Pancreas (tissue), 10 donors: ENCODE measurements at regions not wholly inside any gene's neighbourhood (a gene's known extent, or its start where the extent isn't known, plus 50 kb on each side); places are given as distances from the start of the nearest gene placed in this dataset.

ENCODE experiments used
- ATAC-seq, 4 donors: fragments of 200-7000 bp; cut with Tn5 transposase; one replicate each; pipeline versions ENCODE4 v1.8.0 to v1.9.1; 2020; ENCODE audit warnings: mild to moderate bottlenecking in 4 of 4, moderate library complexity in 4 of 4
- DNase-seq, 6 donors: peaks; one replicate each; pipeline ENCODE4 v3.0.0-alpha.2; 2020
- FAIRE-seq: peaks from 2 replicates; lab custom pipeline; 2012; peaks lifted over from hg19 to GRCh38; lab: Jason Lieb, UNC
- H3K27ac ChIP-seq, 4 donors: fragments of 200-600 bp; sonication (generic); 1 replicate in 3 of 4; 2 replicates in 1 of 4; pipeline versions ENCODE4 v1.5.0 to v1.8.0; 2020
- H3K27me3 ChIP-seq, 4 donors: fragments of 200-600 bp; one replicate each; pipeline ENCODE4 v1.8.0; 2021
- H3K36me3 ChIP-seq, 3 donors: fragments of 200-600 bp; sonication (generic) in 1 of 3; one replicate each; pipeline versions ENCODE4 v1.5.0 to v1.8.0; 2020 to 2021
- H3K4me1 ChIP-seq, 3 donors: fragments of 200-600 bp; one replicate each; pipeline ENCODE4 v1.8.0; 2021
- H3K4me3 ChIP-seq, 4 donors: fragments of 200-600 bp; sonication (generic) in 2 of 4; one replicate each; pipeline versions ENCODE4 v1.5.0 to v1.8.0; 2020 to 2021
- H3K9me3 ChIP-seq, 4 donors: fragments of 200-600 bp; one replicate each; pipeline ENCODE4 v1.8.0; 2021
- WGBS, 2 donors: extraction: QIAGEN DNeasy Blood & Tissue Kit; methylation state at CpG; one replicate each; pipeline ENCODE4 v1.1.7; 2013; 5-methylcytosine and 5-hydroxymethylcytosine counted together
- intact Hi-C, 3 donors: fragments of 100-400 bp; cut with DNase I; formaldehyde crosslinking; loops; one replicate each; pipeline versions ENCODE4 v1.11.1 to v1.14.2; 2022
- TF ChIP-seq, protein P1 (sequence below), 4 donors: fragments of 200-600 bp; sonication (generic) in 3 of 4; IDR thresholded peaks; one replicate each; pipeline versions ENCODE4 v1.5.0 to v1.8.0; 2021; ENCODE audit warnings: antibody characterized with exemption in 4 of 4
- donor health status: healthy with polysubstance abuse.
- donor health status: DM: no; HTN: no; CAD: no; lungs with moderate emphysema.
- donor health status: DM: no; HTN: no; CAD: no.
- donor health status: control.
- donor health status: control.
- donor health status: Bipolar disorder and iron deficiency.
- donor health status: DM: yes; HTN: yes; CAD: no.
- donor health status: DM: no; HTN: no; CAD: no.
- donor health status: DM: no; HTN: no; CAD: no.
- donor health status: DM: yes; HTN: yes; CAD: no.

DNA sequence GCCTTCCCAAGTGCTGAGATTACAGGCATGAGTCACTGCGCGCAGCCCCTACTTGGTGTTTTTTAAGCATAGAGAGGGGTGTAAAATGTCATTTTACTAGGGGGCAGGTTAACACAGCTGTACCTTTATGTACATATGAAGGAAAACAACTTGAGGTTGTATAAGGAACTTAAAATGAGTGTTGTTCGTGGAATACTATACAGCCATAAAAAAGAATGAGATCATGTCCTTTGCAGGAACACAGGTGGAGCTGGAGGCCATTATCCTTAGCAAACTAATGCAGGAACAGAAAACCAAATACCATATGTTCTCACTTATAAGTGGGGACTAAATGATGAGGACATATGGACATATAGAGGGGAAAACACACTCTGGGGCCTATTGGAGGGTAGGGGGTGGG is 256.2 kb upstream of the C2CD4B start:
- intact Hi-C loops = no loop called here
- Histone ChIP-seq H3K36me3 (no peaks in the 10 kb centered on the region), H3K27ac (no peak overlapping the region), H3K4me1 (no peaks in the 10 kb centered on the region), H3K9me3 (no peaks in the 10 kb centered on the region), H3K4me3 (no peak overlapping the region), H3K27me3 (no peaks in the 10 kb centered on the region)
- DNase-seq (no peak), ATAC-seq (no peak), FAIRE-seq (no peak)
- 93 to 96% methylated on average over 3 of the region's 3 CpGs for WGBS, 2 donors
- TF ChIP-seq, protein P1, sequence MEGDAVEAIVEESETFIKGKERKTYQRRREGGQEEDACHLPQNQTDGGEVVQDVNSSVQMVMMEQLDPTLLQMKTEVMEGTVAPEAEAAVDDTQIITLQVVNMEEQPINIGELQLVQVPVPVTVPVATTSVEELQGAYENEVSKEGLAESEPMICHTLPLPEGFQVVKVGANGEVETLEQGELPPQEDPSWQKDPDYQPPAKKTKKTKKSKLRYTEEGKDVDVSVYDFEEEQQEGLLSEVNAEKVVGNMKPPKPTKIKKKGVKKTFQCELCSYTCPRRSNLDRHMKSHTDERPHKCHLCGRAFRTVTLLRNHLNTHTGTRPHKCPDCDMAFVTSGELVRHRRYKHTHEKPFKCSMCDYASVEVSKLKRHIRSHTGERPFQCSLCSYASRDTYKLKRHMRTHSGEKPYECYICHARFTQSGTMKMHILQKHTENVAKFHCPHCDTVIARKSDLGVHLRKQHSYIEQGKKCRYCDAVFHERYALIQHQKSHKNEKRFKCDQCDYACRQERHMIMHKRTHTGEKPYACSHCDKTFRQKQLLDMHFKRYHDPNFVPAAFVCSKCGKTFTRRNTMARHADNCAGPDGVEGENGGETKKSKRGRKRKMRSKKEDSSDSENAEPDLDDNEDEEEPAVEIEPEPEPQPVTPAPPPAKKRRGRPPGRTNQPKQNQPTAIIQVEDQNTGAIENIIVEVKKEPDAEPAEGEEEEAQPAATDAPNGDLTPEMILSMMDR (IDR thresholded peaks at IDR 0.05) = no peak

DNA sequence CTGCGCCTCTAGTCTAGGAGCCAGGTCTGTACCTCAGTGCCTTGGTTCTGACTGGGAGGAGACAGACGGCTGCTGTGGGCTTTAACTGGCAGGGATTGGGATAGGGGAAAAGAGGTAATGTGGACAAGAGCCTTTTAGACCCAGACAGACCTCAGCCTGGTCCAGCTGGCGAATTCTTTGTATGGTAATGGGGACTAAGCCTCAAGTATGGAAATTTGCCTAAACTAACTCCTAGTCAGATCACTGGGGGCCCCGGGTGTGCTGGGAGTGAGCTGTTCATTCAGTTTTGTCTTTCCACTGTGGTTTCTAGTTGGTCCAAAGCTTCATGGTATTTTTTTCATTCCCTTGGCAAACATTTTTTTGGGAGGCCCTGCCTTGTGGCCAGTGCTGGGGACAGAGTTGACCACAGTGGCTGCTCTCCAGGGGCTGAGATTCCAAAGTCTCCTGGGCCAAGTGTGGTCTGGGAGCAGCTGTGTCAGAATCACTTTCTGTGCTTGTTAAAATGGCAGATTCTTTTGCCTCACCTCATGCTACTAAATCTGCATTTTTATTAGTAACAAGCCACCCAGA is 261.4 kb upstream of the C2CD4B start:
- H3K36me3 ChIP-seq = no peaks in the 10 kb centered on the region
- no peaks in the 10 kb centered on the region for H3K4me1 ChIP-seq
- 78 to 83% methylated on average over 4 of the region's 4 CpGs for WGBS, 2 donors
- H3K4me3 ChIP-seq = no peak overlapping the region
- intact Hi-C loops = no loop called here
- no peak for DNase-seq
- no peak overlapping the region for H3K27ac ChIP-seq
- FAIRE-seq = no peak
- ATAC-seq = no peak
- H3K27me3 ChIP-seq = no peaks in the 10 kb centered on the region
- TF ChIP-seq, protein P1 (IDR thresholded peaks at IDR 0.05) = no peak
- no peaks in the 10 kb centered on the region for H3K9me3 ChIP-seq

DNA sequence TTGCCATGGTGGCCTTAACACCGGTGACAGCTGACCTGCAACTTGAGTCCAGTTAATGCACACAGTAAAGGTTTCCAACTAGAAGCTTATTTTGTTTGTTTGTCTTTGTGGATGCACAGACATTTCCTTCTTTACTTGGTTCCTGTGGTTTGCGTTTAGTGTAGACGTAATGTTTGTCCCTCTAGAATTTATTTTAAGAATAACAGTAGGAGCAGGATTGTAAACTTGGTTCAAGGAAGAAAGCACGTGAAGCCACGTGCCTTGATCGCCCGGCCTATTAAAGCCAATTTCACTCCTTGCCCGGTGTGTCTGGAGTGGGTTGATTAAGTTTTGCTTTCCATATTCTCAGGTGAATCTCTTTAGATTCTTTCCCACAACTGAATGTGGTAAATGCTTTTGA is 263.2 kb upstream of the C2CD4B start:
- Histone ChIP-seq H3K4me3 (no peak overlapping the region), H3K36me3 (no peaks in the 10 kb centered on the region), H3K27me3 (no peaks in the 10 kb centered on the region), H3K4me1 (no peaks in the 10 kb centered on the region), H3K27ac (no peak overlapping the region), H3K9me3 (no peaks in the 10 kb centered on the region)
- ATAC-seq (no peak), DNase-seq (no peak), FAIRE-seq (no peak)
- WGBS, 2 donors = 94% methylated on average over 8 of the region's 8 CpGs
- TF ChIP-seq, protein P1 (IDR thresholded peaks at IDR 0.05) = no peak
- intact Hi-C loops = no loop called here

DNA sequence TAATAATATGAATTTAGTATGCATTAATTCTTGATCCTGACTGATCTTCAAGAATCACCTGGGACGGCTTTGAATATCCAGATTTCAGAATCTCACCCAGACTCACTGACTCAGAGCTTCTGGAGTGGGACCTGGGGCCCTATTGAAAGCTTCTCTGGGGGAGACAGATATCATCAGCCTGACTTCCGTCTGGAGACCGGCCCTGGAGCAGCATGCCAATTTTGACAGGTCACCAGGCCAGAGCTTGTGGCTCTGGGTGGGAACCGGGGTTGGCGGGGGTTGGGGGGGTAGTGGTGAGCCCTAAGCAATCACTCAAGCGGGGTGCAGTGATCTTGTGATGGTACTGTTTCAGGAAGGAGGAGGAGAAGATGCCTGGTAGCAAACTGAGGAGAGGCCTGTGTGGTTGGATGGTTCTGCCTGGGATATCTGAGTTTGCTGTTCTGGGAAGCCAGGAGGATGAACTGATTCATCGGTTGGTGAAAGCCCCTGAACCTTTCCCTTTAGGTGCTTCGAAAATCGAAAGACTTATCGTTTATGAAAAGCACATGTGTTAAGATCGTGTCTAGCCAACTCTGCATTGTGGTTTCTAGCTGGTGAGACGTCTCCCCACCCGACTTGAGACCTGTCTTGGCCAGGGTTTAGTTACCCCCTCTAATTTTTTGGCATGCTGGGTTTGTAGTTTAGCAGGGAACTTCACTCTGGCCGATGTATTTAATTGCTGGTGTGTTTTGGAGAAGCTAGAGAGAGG is 263.9 kb upstream of the C2CD4B start:
- ATAC-seq (no peak), DNase-seq (no peak), FAIRE-seq (no peak)
- no peaks in the 10 kb centered on the region for H3K4me1 ChIP-seq
- no peaks in the 10 kb centered on the region for H3K36me3 ChIP-seq
- intact Hi-C loops = no loop called here
- no peak overlapping the region for H3K4me3 ChIP-seq
- no peaks in the 10 kb centered on the region for H3K9me3 ChIP-seq
- no peaks in the 10 kb centered on the region for H3K27me3 ChIP-seq
- no peak overlapping the region for H3K27ac ChIP-seq
- WGBS, 2 donors = 86 to 91% methylated on average over 13 of the region's 14 CpGs
- TF ChIP-seq, protein P1 (IDR thresholded peaks at IDR 0.05) = no peak

DNA sequence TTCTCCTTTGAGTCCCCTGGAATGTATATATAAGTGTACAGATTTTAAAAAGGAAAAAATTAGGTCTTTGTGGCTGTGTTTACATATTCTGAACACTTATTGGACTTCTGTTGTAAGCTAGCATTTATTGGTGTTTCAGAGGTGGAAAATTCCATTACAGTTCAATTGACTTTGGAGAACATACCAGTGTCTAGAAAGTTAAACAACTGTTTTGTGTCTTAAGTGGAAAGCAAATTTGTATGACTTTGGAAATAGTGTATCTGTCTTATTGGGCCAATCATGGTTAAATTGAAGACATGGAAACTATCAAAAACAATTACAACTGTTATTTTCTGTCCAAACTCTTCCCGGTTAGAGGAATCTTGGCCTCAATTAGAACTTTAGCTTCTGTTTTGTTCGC is 265.0 kb upstream of the C2CD4B start:
- Histone ChIP-seq H3K36me3 (no peaks in the 10 kb centered on the region), H3K4me3 (no peak overlapping the region), H3K27me3 (no peaks in the 10 kb centered on the region), H3K27ac (no peak overlapping the region), H3K9me3 (no peaks in the 10 kb centered on the region), H3K4me1 (no peaks in the 10 kb centered on the region)
- 92 to 94% methylated on average over 2 of the region's 2 CpGs for WGBS, 2 donors
- ATAC-seq (no peak), DNase-seq (no peak), FAIRE-seq (peak; percentile 23)
- intact Hi-C loops = no loop called here
- TF ChIP-seq, protein P1 (IDR thresholded peaks at IDR 0.05) = no peak
